ENCODE measurements at regions not wholly inside any gene's neighbourhood (a gene's known extent, or its start where the extent isn't known, plus 50 kb on each side); places are given as distances from the start of the nearest gene placed in this dataset.

DNA sequence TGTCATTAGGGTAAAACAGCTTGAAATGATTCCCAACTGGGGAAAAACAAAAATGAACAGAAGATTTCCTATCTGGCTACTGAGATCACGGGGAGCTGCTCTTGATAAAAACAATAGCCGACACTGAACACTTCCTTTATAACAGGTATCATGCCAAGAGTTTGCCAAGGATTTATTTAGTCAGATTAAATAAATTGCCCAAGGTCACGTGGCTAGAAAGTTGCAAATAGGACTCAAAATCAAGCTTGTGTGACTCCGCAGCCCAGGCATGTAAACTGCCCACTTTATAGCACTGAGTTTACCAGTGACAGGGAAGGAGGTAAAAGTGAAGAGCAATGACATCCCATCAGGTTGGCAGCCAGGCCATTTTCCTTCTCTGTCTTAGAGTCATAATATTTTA is 120.7 kb upstream of the ZNF618 start:
- ChIA-PET POLR2A (no interaction called here), CTCF (interaction anchor here (1.0 to 2.3 kb wide), 2 partner anchors 12 to 18 kb away, joined by 3 to 13 read pairs; no protein-coding TSS in a partner anchor)
- H3K4me3 ChIP-seq (ENCODE audit: low read depth, low read length) = no peak overlapping the region
- no peak overlapping the region for H3K27ac ChIP-seq (ENCODE audit: extremely low read depth, low read depth, low read length)
- no peaks in the 10 kb centered on the region for H3K4me1 ChIP-seq (ENCODE audit: control insufficient read depth, insufficient read depth, low read length)
- H3K36me3 ChIP-seq (ENCODE audit: control insufficient read depth in 2 of 2, insufficient read depth in 1 of 2, low read length in 2 of 2) = no peaks in the 10 kb centered on the region
- no peaks in the 10 kb centered on the region for H3K9me3 ChIP-seq (ENCODE audit: control insufficient read depth, insufficient read depth, low read depth, low read length)
- TF ChIP-seq ZNF561 (tag by site-specific recombination; IDR thresholded peaks at IDR 0.05; ENCODE audit: borderline replicate concordance) (no peak), ZNF221 (tag by site-specific recombination; IDR thresholded peaks at IDR 0.05; ENCODE audit: borderline replicate concordance) (no peak), BCL11B (tag by site-specific recombination; IDR thresholded peaks at IDR 0.05; ENCODE audit: low read depth) (no peak), ZNF585B (tag by site-specific recombination; IDR thresholded peaks at IDR 0.05) (no peak), ZNF37A (tag by site-specific recombination; IDR thresholded peaks at IDR 0.05) (no peak), MEIS1 (CRISPR knock-in tag; IDR thresholded peaks at IDR 0.05; ENCODE audit: borderline replicate concordance) (no peak), ZNF133 (tag by site-specific recombination; IDR thresholded peaks at IDR 0.05) (no peak), ZNF24 (tag by site-specific recombination; IDR thresholded peaks at IDR 0.05) (no peak), ZEB2 (tag by site-specific recombination; IDR thresholded peaks at IDR 0.05) (no peak), ZNF292 (tag by site-specific recombination; IDR thresholded peaks at IDR 0.05; ENCODE audit: borderline replicate concordance, low read depth) (no peak), RBAK (tag by site-specific recombination; IDR thresholded peaks at IDR 0.05) (no peak), ZNF654 (tag by site-specific recombination; IDR thresholded peaks at IDR 0.05; ENCODE audit: low read depth) (no peak), KLF8 (tag by site-specific recombination; IDR thresholded peaks at IDR 0.05) (no peak), SCRT1 (tag by site-specific recombination; IDR thresholded peaks at IDR 0.05; ENCODE audit: borderline replicate concordance) (no peak), HOXC10 (CRISPR knock-in tag; IDR thresholded peaks at IDR 0.05) (no peak), KLF16 (tag by site-specific recombination; IDR thresholded peaks at IDR 0.05) (no peak)
- TF ChIP-seq, protein P1, sequence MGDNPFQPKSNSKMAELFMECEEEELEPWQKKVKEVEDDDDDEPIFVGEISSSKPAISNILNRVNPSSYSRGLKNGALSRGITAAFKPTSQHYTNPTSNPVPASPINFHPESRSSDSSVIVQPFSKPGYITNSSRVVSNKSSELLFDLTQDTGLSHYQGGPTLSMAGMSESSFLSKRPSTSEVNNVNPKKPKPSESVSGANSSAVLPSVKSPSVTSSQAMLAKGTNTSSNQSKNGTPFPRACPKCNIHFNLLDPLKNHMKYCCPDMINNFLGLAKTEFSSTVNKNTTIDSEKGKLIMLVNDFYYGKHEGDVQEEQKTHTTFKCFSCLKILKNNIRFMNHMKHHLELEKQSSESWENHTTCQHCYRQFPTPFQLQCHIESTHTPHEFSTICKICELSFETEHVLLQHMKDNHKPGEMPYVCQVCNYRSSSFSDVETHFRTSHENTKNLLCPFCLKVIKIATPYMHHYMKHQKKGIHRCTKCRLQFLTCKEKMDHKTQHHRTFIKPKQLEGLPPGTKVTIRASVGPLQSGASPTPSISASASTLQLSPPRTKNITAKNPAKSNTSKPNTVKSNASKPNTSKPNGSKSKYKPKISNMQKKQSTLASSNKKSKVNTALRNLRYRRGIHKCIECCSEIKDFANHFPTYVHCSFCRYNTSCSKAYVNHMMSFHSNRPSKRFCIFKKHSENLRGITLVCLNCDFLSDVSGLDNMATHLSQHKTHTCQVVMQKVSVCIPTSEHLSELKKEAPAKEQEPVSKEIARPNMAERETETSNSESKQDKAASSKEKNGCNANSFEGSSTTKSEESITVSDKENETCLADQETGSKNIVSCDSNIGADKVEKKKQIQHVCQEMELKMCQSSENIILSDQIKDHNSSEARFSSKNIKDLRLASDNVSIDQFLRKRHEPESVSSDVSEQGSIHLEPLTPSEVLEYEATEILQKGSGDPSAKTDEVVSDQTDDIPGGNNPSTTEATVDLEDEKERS (tag by site-specific recombination; IDR thresholded peaks at IDR 0.05) = no peak
- TF ChIP-seq, protein P2, sequence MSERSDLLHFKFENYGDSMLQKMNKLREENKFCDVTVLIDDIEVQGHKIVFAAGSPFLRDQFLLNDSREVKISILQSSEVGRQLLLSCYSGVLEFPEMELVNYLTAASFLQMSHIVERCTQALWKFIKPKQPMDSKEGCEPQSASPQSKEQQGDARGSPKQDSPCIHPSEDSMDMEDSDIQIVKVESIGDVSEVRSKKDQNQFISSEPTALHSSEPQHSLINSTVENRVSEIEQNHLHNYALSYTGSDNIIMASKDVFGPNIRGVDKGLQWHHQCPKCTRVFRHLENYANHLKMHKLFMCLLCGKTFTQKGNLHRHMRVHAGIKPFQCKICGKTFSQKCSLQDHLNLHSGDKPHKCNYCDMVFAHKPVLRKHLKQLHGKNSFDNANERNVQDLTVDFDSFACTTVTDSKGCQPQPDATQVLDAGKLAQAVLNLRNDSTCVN (tag by site-specific recombination; optimal IDR thresholded peaks at IDR 0.05) = no peak
- TF ChIP-seq, protein P3, sequence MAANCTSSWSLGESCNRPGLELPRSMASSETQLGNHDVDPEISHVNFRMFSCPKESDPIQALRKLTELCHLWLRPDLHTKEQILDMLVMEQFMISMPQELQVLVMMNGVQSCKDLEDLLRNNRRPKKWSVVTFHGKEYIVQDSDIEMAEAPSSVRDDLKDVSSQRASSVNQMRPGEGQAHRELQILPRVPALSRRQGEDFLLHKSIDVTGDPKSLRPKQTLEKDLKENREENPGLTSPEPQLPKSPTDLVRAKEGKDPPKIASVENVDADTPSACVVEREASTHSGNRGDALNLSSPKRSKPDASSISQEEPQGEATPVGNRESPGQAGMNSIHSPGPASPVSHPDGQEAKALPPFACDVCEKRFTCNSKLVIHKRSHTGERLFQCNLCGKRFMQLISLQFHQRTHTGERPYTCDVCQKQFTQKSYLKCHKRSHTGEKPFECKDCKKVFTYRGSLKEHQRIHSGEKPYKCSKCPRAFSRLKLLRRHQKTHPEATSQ (tag by site-specific recombination; IDR thresholded peaks at IDR 0.05) = no peak

DNA sequence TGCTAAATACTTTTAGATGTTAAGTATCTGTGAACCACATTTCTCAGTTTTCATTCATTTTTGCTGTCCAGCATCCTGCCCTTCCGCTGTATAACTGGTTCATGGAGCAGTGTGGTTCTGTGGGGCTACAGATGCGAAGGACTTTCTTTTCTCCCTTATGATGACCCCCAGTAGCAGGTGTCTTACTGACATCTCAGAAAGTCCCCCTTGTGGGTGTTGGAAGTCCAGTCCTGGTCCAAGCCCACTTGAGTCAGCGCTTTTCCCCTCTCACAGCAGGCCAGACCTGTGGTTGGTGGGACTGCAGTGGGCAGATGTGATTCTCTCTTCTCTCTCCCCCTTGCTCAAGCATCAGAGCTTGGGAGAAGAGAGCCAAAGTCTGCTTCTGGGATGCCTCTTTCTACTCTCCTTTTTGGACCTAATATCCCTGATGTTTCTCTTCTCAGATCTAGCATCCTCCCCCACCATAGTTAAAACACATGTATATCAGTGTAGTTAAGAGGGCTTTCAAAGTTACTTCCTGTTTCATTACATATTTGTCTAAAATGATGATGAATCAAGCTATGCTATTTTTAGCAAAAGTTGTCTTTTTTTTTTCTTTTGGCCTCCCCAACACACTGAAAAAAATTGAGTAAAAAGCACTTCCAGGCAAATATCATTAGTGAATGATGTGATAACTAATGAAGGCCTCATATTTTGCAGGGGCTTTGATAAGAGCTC is 119.5 kb upstream of the ZNF618 start:
- no peaks in the 10 kb centered on the region for H3K4me1 ChIP-seq (ENCODE audit: control insufficient read depth, insufficient read depth, low read length)
- H3K9me3 ChIP-seq (ENCODE audit: control insufficient read depth, insufficient read depth, low read depth, low read length) = no peaks in the 10 kb centered on the region
- POLR2A ChIA-PET = no interaction called here
- no peaks in the 10 kb centered on the region for H3K36me3 ChIP-seq (ENCODE audit: control insufficient read depth in 2 of 2, insufficient read depth in 1 of 2, low read length in 2 of 2)
- no peak overlapping the region for H3K27ac ChIP-seq (ENCODE audit: extremely low read depth, low read depth, low read length)
- CTCF ChIA-PET = interaction anchor here (3.8 kb wide), 1 partner anchor 19 kb away, joined by 17 read pairs; no protein-coding TSS in a partner anchor
- no peak overlapping the region for H3K4me3 ChIP-seq (ENCODE audit: low read depth, low read length)
- TF ChIP-seq, protein P4, sequence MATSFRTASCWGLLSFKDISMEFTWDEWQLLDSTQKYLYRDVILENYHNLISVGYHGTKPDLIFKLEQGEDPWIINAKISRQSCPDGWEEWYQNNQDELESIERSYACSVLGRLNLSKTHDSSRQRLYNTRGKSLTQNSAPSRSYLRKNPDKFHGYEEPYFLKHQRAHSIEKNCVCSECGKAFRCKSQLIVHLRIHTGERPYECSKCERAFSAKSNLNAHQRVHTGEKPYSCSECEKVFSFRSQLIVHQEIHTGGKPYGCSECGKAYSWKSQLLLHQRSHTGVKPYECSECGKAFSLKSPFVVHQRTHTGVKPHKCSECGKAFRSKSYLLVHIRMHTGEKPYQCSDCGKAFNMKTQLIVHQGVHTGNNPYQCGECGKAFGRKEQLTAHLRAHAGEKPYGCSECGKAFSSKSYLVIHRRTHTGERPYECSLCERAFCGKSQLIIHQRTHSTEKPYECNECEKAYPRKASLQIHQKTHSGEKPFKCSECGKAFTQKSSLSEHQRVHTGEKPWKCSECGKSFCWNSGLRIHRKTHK (tag by site-specific recombination; IDR thresholded peaks at IDR 0.05) = no peak
- TF ChIP-seq ZNF239 (tag by site-specific recombination; IDR thresholded peaks at IDR 0.05) (no peak), IKZF3 (tag by site-specific recombination; IDR thresholded peaks at IDR 0.05) (no peak), ZNF776 (tag by site-specific recombination; IDR thresholded peaks at IDR 0.05; ENCODE audit: borderline replicate concordance) (no peak), ZNF19 (tag by site-specific recombination; IDR thresholded peaks at IDR 0.05; ENCODE audit: low read depth) (no peak), ZNF473 (tag by site-specific recombination; IDR thresholded peaks at IDR 0.05) (no peak)
- TF ChIP-seq, protein P5, sequence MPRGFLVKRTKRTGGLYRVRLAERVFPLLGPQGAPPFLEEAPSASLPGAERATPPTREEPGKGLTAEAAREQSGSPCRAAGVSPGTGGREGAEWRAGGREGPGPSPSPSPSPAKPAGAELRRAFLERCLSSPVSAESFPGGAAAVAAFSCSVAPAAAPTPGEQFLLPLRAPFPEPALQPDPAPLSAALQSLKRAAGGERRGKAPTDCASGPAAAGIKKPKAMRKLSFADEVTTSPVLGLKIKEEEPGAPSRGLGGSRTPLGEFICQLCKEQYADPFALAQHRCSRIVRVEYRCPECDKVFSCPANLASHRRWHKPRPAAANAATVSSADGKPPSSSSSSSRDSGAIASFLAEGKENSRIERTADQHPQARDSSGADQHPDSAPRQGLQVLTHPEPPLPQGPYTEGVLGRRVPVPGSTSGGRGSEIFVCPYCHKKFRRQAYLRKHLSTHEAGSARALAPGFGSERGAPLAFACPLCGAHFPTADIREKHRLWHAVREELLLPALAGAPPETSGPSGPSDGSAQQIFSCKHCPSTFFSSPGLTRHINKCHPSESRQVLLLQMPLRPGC (tag by site-specific recombination; IDR thresholded peaks at IDR 0.05) = no peak
